ENCODE measurements at regions not wholly inside any gene's neighbourhood (a gene's known extent, or its start where the extent isn't known, plus 50 kb on each side); places are given as distances from the start of the nearest gene placed in this dataset.

DNA sequence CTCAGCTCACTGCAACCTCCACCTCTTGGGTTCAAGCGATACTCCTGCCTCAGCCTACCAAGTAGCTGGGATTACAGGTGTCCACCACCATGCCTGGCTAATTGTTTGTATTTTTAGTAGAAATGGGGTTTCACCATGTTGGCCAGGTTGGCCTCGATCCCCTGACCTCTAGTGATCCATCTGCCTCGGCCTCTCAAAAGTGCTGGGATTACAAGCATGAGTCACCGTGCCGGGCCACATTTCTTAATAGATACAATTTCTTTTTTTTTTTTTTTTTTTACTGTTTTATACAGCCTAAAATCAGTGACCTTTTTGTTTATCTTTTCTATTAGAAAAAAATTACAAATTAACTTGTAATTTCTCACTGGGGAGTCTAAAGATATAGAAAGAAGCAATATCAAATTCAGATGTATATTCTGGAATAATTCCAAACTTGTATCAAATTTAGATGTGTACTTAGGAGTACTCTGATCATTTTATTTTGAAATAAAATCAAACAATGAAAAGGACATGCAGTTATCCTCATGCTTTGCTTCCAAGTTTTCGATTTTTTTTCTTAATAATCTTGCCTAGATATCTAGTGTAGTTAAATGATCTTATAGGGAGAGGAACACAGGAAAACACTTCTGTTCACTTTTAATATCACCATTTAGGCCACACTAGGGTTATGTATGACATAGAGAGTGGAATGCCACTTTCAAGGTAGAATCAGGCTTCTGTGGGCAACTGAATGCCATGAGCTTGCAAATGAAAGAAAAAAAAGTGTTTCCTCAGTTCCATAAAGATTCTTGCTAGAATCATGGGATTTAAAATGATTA, 1089.3 kb downstream of the SUCLG1 start:
- TF ChIP-seq, protein P1, sequence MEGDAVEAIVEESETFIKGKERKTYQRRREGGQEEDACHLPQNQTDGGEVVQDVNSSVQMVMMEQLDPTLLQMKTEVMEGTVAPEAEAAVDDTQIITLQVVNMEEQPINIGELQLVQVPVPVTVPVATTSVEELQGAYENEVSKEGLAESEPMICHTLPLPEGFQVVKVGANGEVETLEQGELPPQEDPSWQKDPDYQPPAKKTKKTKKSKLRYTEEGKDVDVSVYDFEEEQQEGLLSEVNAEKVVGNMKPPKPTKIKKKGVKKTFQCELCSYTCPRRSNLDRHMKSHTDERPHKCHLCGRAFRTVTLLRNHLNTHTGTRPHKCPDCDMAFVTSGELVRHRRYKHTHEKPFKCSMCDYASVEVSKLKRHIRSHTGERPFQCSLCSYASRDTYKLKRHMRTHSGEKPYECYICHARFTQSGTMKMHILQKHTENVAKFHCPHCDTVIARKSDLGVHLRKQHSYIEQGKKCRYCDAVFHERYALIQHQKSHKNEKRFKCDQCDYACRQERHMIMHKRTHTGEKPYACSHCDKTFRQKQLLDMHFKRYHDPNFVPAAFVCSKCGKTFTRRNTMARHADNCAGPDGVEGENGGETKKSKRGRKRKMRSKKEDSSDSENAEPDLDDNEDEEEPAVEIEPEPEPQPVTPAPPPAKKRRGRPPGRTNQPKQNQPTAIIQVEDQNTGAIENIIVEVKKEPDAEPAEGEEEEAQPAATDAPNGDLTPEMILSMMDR (IDR thresholded peaks at IDR 0.05; ENCODE audit: poor library complexity) = no peak
- no peak for TF ChIP-seq EZH2 (IDR thresholded peaks at IDR 0.05; ENCODE audit: borderline replicate concordance)
